Thyroid gland (tissue), 4 donors: ENCODE measurements at regions not wholly inside any gene's neighbourhood (a gene's known extent, or its start where the extent isn't known, plus 50 kb on each side); places are given as distances from the start of the nearest gene placed in this dataset.

Experiments used
- POLR2A ChIP-seq, 2 donors: fragments of 450-650 bp; IDR thresholded peaks; one replicate each; pipeline ENCODE4 v1.6.1; 2017; ENCODE audit warnings: antibody characterized with exemption in 2 of 2, mild to moderate bottlenecking in 2 of 2, moderate library complexity in 1 of 2
- TF ChIP-seq, protein P1 (sequence below), 6 experiments: fragments of 200-600 bp in 3 of 6; fragments of 450-650 bp in 3 of 6; sonication (generic) in 3 of 6; IDR thresholded peaks; one replicate each; pipeline ENCODE4 v1.5.1; 2016 to 2019; ENCODE audit warnings: antibody characterized with exemption in 6 of 6, mild to moderate bottlenecking in 2 of 6, inconsistent platforms in 1 of 6, moderate library complexity in 1 of 6

DNA sequence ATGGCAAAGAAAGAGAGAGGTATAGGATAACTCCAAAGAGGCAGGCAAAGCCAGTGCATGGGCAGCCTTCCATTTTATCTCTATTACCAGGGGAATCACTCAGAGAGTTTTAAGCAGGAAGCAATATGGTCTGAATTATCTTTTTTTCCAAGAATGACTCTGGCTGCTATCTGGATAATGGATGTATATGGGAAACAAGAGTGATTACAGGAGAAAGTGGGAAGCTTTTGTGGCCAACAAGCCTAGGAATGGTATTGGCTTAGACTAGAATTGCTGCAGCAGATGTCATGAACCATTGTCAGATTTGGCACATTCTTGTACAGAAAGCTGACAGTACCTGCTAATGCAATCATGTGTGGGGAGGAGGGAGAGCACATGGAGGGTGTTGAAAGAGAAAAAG lies 73.0 kb upstream of the BTBD3 start:
- TF ChIP-seq, protein P1, sequence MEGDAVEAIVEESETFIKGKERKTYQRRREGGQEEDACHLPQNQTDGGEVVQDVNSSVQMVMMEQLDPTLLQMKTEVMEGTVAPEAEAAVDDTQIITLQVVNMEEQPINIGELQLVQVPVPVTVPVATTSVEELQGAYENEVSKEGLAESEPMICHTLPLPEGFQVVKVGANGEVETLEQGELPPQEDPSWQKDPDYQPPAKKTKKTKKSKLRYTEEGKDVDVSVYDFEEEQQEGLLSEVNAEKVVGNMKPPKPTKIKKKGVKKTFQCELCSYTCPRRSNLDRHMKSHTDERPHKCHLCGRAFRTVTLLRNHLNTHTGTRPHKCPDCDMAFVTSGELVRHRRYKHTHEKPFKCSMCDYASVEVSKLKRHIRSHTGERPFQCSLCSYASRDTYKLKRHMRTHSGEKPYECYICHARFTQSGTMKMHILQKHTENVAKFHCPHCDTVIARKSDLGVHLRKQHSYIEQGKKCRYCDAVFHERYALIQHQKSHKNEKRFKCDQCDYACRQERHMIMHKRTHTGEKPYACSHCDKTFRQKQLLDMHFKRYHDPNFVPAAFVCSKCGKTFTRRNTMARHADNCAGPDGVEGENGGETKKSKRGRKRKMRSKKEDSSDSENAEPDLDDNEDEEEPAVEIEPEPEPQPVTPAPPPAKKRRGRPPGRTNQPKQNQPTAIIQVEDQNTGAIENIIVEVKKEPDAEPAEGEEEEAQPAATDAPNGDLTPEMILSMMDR (IDR thresholded peaks at IDR 0.05): no peak
- no peak for TF ChIP-seq POLR2A (IDR thresholded peaks at IDR 0.05)
